Lower leg skin (tissue), 3 donors: ENCODE measurements at regions not wholly inside any gene's neighbourhood (a gene's known extent, or its start where the extent isn't known, plus 50 kb on each side); places are given as distances from the start of the nearest gene placed in this dataset.

Experiments used
- POLR2A ChIP-seq, 2 donors: fragments of 450-650 bp; IDR thresholded peaks; one replicate each; pipeline ENCODE4 v1.6.1; 2016 to 2017; ENCODE audit warnings: antibody characterized with exemption in 2 of 2, mild to moderate bottlenecking in 1 of 2, moderate library complexity in 1 of 2
- TF ChIP-seq, protein P1 (sequence below), 3 donors: fragments of 450-650 bp; IDR thresholded peaks; one replicate each; pipeline ENCODE4 v1.5.1; 2016; ENCODE audit warnings: antibody characterized with exemption in 3 of 3, mild to moderate bottlenecking in 3 of 3, moderate library complexity in 2 of 3

DNA sequence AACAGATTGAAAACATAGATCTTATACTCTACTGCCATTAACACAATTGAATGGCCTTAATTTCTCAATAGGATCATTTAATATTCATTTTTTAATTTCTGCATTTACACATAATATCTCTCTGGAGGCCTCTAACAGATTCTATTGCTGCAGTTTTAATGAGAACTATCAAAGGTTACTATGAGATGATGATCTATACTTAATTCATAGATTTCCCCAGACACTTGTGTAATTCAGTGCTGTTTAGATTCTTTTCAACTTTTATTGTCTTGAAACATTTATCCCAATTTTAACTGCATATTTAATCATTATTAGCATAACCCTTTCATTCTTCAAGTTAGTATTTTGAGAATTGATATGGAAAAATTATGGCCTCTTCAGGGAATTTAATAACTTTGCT, 1056.5 kb upstream of the CDH8 start:
- TF ChIP-seq, protein P1, sequence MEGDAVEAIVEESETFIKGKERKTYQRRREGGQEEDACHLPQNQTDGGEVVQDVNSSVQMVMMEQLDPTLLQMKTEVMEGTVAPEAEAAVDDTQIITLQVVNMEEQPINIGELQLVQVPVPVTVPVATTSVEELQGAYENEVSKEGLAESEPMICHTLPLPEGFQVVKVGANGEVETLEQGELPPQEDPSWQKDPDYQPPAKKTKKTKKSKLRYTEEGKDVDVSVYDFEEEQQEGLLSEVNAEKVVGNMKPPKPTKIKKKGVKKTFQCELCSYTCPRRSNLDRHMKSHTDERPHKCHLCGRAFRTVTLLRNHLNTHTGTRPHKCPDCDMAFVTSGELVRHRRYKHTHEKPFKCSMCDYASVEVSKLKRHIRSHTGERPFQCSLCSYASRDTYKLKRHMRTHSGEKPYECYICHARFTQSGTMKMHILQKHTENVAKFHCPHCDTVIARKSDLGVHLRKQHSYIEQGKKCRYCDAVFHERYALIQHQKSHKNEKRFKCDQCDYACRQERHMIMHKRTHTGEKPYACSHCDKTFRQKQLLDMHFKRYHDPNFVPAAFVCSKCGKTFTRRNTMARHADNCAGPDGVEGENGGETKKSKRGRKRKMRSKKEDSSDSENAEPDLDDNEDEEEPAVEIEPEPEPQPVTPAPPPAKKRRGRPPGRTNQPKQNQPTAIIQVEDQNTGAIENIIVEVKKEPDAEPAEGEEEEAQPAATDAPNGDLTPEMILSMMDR (IDR thresholded peaks at IDR 0.05), result no peak
- no peak for TF ChIP-seq POLR2A (IDR thresholded peaks at IDR 0.05)
